Glutamatergic neuron (in vitro differentiated cells): ENCODE measurements at regions not wholly inside any gene's neighbourhood (a gene's known extent, or its start where the extent isn't known, plus 50 kb on each side); places are given as distances from the start of the nearest gene placed in this dataset.

Source experiments
- DNase-seq: peaks from one replicate; pipeline ENCODE4 v3.0.0; 2022
- H3K27ac Mint-ChIP-seq: one replicate; pipeline ENCODE4 v1.8.0; 2020; ENCODE audit warnings: mild to moderate bottlenecking, mixed read lengths, inconsistent platforms; ENCODE audit not compliant: unreplicated experiment
- H3K27me3 Mint-ChIP-seq: one replicate; pipeline ENCODE4 v1.8.0; 2020; ENCODE audit warnings: mild to moderate bottlenecking, moderate library complexity, mixed read lengths, inconsistent platforms; ENCODE audit not compliant: unreplicated experiment
- H3K36me3 Mint-ChIP-seq: one replicate; pipeline ENCODE4 v1.8.0; 2020; ENCODE audit warnings: mild to moderate bottlenecking, mixed read lengths, inconsistent platforms; ENCODE audit not compliant: unreplicated experiment
- H3K4me1 Mint-ChIP-seq: one replicate; pipeline ENCODE4 v1.8.0; 2020; ENCODE audit warnings: mild to moderate bottlenecking, low read depth, mixed read lengths, inconsistent platforms; ENCODE audit not compliant: unreplicated experiment
- H3K4me3 Mint-ChIP-seq: one replicate; pipeline ENCODE4 v1.8.0; 2020; ENCODE audit warnings: mild to moderate bottlenecking, mixed read lengths, inconsistent platforms; ENCODE audit not compliant: unreplicated experiment
- H3K9me3 Mint-ChIP-seq: one replicate; pipeline ENCODE4 v1.8.0; 2020; ENCODE audit warnings: mild to moderate bottlenecking, moderate library complexity, mixed read lengths, inconsistent platforms; ENCODE audit not compliant: unreplicated experiment
- CTCF ChIP-seq: fragments of 200-600 bp; sonication (generic); IDR thresholded peaks from one replicate; pipeline ENCODE4 v1.5.0; 2021; ENCODE audit not compliant: partially characterized antibody, unreplicated experiment

GRCh38 chr9:78502566-78502965 lies 205.6 kb downstream of the PSAT1 start:
- no peak for DNase-seq
- no peaks in the 10 kb centered on the region for H3K27me3 Mint-ChIP-seq
- no peak for TF ChIP-seq CTCF
- no peak overlapping the region for H3K27ac Mint-ChIP-seq
- no peak overlapping the region for H3K4me3 Mint-ChIP-seq
- no peaks in the 10 kb centered on the region for H3K36me3 Mint-ChIP-seq
- H3K4me1 Mint-ChIP-seq = no peaks in the 10 kb centered on the region
- no peaks in the 10 kb centered on the region for H3K9me3 Mint-ChIP-seq

GRCh38 chr9:78505546-78505945 lies 208.6 kb downstream of the PSAT1 start:
- DNase-seq = no peak
- H3K9me3 Mint-ChIP-seq = no peaks in the 10 kb centered on the region
- no peaks in the 10 kb centered on the region for H3K27me3 Mint-ChIP-seq
- no peak overlapping the region for H3K27ac Mint-ChIP-seq
- TF ChIP-seq CTCF = no peak
- no peak overlapping the region for H3K4me3 Mint-ChIP-seq
- no peaks in the 10 kb centered on the region for H3K36me3 Mint-ChIP-seq
- H3K4me1 Mint-ChIP-seq = no peaks in the 10 kb centered on the region

GRCh38 chr9:78507037-78507436 lies 210.1 kb downstream of the PSAT1 start:
- no peak for TF ChIP-seq CTCF
- H3K4me3 Mint-ChIP-seq = no peak overlapping the region
- H3K4me1 Mint-ChIP-seq = no peaks in the 10 kb centered on the region
- no peaks in the 10 kb centered on the region for H3K36me3 Mint-ChIP-seq
- H3K27me3 Mint-ChIP-seq = no peaks in the 10 kb centered on the region
- no peak overlapping the region for H3K27ac Mint-ChIP-seq
- peak; percentile 17 for DNase-seq
- no peaks in the 10 kb centered on the region for H3K9me3 Mint-ChIP-seq

- H3K36me3 Mint-ChIP-seq = no peaks in the 10 kb centered on the region
- no peak overlapping the region for H3K4me3 Mint-ChIP-seq
- no peak for TF ChIP-seq CTCF
- H3K27ac Mint-ChIP-seq = no peak overlapping the region
- DNase-seq = no peak
- H3K9me3 Mint-ChIP-seq = no peaks in the 10 kb centered on the region
- H3K4me1 Mint-ChIP-seq = no peaks in the 10 kb centered on the region
- H3K27me3 Mint-ChIP-seq = no peaks in the 10 kb centered on the region
These were observed 213.1 kb downstream of the PSAT1 start for GRCh38 chr9:78510035-78510434.

- H3K4me3 Mint-ChIP-seq = no peak overlapping the region
- no peak for DNase-seq
- H3K27me3 Mint-ChIP-seq = no peaks in the 10 kb centered on the region
- no peak overlapping the region for H3K27ac Mint-ChIP-seq
- TF ChIP-seq CTCF = no peak
- H3K4me1 Mint-ChIP-seq = no peaks in the 10 kb centered on the region
- no peaks in the 10 kb centered on the region for H3K36me3 Mint-ChIP-seq
- H3K9me3 Mint-ChIP-seq = no peaks in the 10 kb centered on the region
These were observed 218.2 kb downstream of the PSAT1 start for GRCh38 chr9:78515108-78515507.
